OCI-LY1 (cell line): ENCODE measurements at regions not wholly inside any gene's neighbourhood (a gene's known extent, or its start where the extent isn't known, plus 50 kb on each side); places are given as distances from the start of the nearest gene placed in this dataset.

Source experiments
- H2AFZ ChIP-seq: fragments of 200-600 bp; sonication (generic), shearing (Covaris generic); 2 replicates; pipeline ENCODE4 v1.6.0; 2014; ENCODE audit warnings: antibody characterized with exemption, mild to moderate bottlenecking, low read length
- H3F3A ChIP-seq: fragments of 200-600 bp; sonication (generic), shearing (Covaris generic); 2 replicates; pipeline ENCODE4 v1.6.0; 2014; ENCODE audit warnings: mild to moderate bottlenecking, antibody characterized with exemption, low read length, moderate library complexity; ENCODE audit not compliant: insufficient read depth
- H3K27ac ChIP-seq: fragments of 200-600 bp; sonication (generic); 2 replicates; pipeline ENCODE4 v1.5.1; 2014; ENCODE audit warnings: low read length, mixed run types, mild to moderate bottlenecking, low read depth; ENCODE audit not compliant: poor library complexity, severe bottlenecking
- H3K27me3 ChIP-seq: fragments of 200-600 bp; sonication (generic); 2 replicates; pipeline ENCODE4 v1.6.0; 2014; ENCODE audit warnings: antibody characterized with exemption, mild to moderate bottlenecking, low read length, moderate library complexity; ENCODE audit not compliant: insufficient read depth
- H3K36me3 ChIP-seq: fragments of 200-600 bp; sonication (generic); 2 replicates; pipeline ENCODE4 v1.6.1; 2014; ENCODE audit warnings: mild to moderate bottlenecking, antibody characterized with exemption, low read length, moderate library complexity, mixed read lengths; ENCODE audit not compliant: insufficient read depth
- H3K4me1 ChIP-seq: fragments of 200-600 bp; sonication (generic); 2 replicates; pipeline ENCODE4 v1.5.1; 2014; ENCODE audit warnings: mild to moderate bottlenecking, low read length, moderate library complexity; ENCODE audit not compliant: insufficient read depth, severe bottlenecking
- H3K4me2 ChIP-seq: fragments of 200-600 bp; sonication (generic), shearing (Covaris generic); 2 replicates; pipeline ENCODE4 v1.6.1; 2014; ENCODE audit warnings: low read length
- H3K4me3 ChIP-seq: fragments of 200-600 bp; sonication (generic); 2 replicates; pipeline ENCODE4 v1.5.1; 2014; ENCODE audit warnings: low read length, low read depth, mild to moderate bottlenecking, mixed read lengths; ENCODE audit not compliant: poor library complexity, severe bottlenecking
- H3K79me2 ChIP-seq: fragments of 200-600 bp; shearing (Covaris generic); 2 replicates; pipeline ENCODE4 v1.6.1; 2016; ENCODE audit warnings: mixed run types, low read length, mixed read lengths; ENCODE audit not compliant: insufficient read depth
- H3K9ac ChIP-seq: fragments of 200-600 bp; sonication (generic), shearing (Covaris generic); 2 replicates; pipeline ENCODE4 v1.6.1; 2014; ENCODE audit warnings: mild to moderate bottlenecking, low read length, mixed read lengths
- H3K9me2 ChIP-seq: fragments of 200-600 bp; sonication (generic), shearing (Covaris generic); 2 replicates; pipeline ENCODE4 v1.6.1; 2014; ENCODE audit warnings: low read depth, mild to moderate bottlenecking, low read length, mixed read lengths
- H3K9me3 ChIP-seq: fragments of 200-600 bp; shearing (Covaris generic); 2 replicates; pipeline ENCODE4 v1.6.1; 2014; ENCODE audit warnings: low read length, mixed read lengths
- H4K20me1 ChIP-seq: fragments of 200-600 bp; sonication (generic), shearing (Covaris generic); 2 replicates; pipeline ENCODE4 v1.6.0; 2016; ENCODE audit warnings: mild to moderate bottlenecking, low read length; ENCODE audit not compliant: insufficient read depth
- CTCF ChIP-seq: fragments of 200-600 bp; sonication (generic), shearing (Covaris generic); IDR thresholded peaks from 2 replicates; pipeline ENCODE4 v1.5.1; 2017; ENCODE audit warnings: mild to moderate bottlenecking, antibody characterized with exemption, low read length, moderate library complexity, mixed read lengths
- EZH2 ChIP-seq: fragments of 200-600 bp; sonication (generic), shearing (Covaris generic); IDR thresholded peaks from 2 replicates; pipeline ENCODE4 v1.8.0; 2017; ENCODE audit warnings: borderline replicate concordance, mixed run types, mild to moderate bottlenecking, antibody characterized with exemption, low read length, moderate library complexity, mixed read lengths

GRCh38 chr3:191543018-191543417 lies 82.1 kb downstream of the PYDC2 start:
- Histone ChIP-seq H3K36me3 (no peaks in the 10 kb centered on the region), H3K79me2 (no peaks in the 10 kb centered on the region), H3K9me2 (no peaks in the 10 kb centered on the region), H3K27me3 (no peaks in the 10 kb centered on the region), H2AFZ (no peak overlapping the region), H3F3A (no peaks in the 10 kb centered on the region), H3K27ac (no peak overlapping the region), H4K20me1 (no peaks in the 10 kb centered on the region), H3K4me3 (no peak overlapping the region), H3K9ac (no peak overlapping the region), H3K4me1 (no peaks in the 10 kb centered on the region), H3K4me2 (no peak overlapping the region), H3K9me3 (no peaks in the 10 kb centered on the region)
- no peak for TF ChIP-seq EZH2

GRCh38 chr3:191543897-191544296 lies 82.9 kb downstream of the PYDC2 start:
- Histone ChIP-seq H3K9me2 (no peaks in the 10 kb centered on the region), H4K20me1 (no peaks in the 10 kb centered on the region), H3K79me2 (no peaks in the 10 kb centered on the region), H3K9me3 (no peaks in the 10 kb centered on the region), H3K4me1 (no peaks in the 10 kb centered on the region), H3F3A (no peaks in the 10 kb centered on the region), H3K9ac (no peak overlapping the region), H3K36me3 (no peaks in the 10 kb centered on the region), H3K27ac (no peak overlapping the region), H2AFZ (no peak overlapping the region), H3K4me2 (no peak overlapping the region), H3K4me3 (no peak overlapping the region), H3K27me3 (no peaks in the 10 kb centered on the region)
- TF ChIP-seq EZH2 (no peak), CTCF (no peak)

GRCh38 chr3:191549357-191549756 lies 88.4 kb downstream of the PYDC2 start:
- H3K27me3 ChIP-seq, result no peaks in the 10 kb centered on the region
- no peak for TF ChIP-seq EZH2
- TF ChIP-seq CTCF, result no peak
- H3K4me2 ChIP-seq, result no peak overlapping the region
- no peaks in the 10 kb centered on the region for H4K20me1 ChIP-seq
- H2AFZ ChIP-seq, result no peak overlapping the region
- H3K9me2 ChIP-seq, result no peaks in the 10 kb centered on the region
- no peaks in the 10 kb centered on the region for H3K4me1 ChIP-seq
- H3K27ac ChIP-seq, result no peak overlapping the region
- no peak overlapping the region for H3K9ac ChIP-seq
- H3K9me3 ChIP-seq, result no peaks in the 10 kb centered on the region
- H3K36me3 ChIP-seq, result no peaks in the 10 kb centered on the region
- H3K4me3 ChIP-seq, result no peak overlapping the region
- H3K79me2 ChIP-seq, result no peaks in the 10 kb centered on the region
- no peaks in the 10 kb centered on the region for H3F3A ChIP-seq

GRCh38 chr3:191555037-191555436 lies 94.1 kb downstream of the PYDC2 start:
- H3K79me2 ChIP-seq, result no peaks in the 10 kb centered on the region
- TF ChIP-seq CTCF (no peak), EZH2 (no peak)
- no peak overlapping the region for H3K4me3 ChIP-seq
- no peak overlapping the region for H3K4me2 ChIP-seq
- no peak overlapping the region for H2AFZ ChIP-seq
- H3K9ac ChIP-seq, result no peak overlapping the region
- no peaks in the 10 kb centered on the region for H3K36me3 ChIP-seq
- no peak overlapping the region for H3K27ac ChIP-seq
- no peaks in the 10 kb centered on the region for H4K20me1 ChIP-seq
- no peaks in the 10 kb centered on the region for H3K4me1 ChIP-seq
- H3F3A ChIP-seq, result no peaks in the 10 kb centered on the region
- H3K27me3 ChIP-seq, result no peaks in the 10 kb centered on the region
- no peaks in the 10 kb centered on the region for H3K9me3 ChIP-seq
- H3K9me2 ChIP-seq, result no peaks in the 10 kb centered on the region
